ENCODE measurements at regions not wholly inside any gene's neighbourhood (a gene's known extent, or its start where the extent isn't known, plus 50 kb on each side); places are given as distances from the start of the nearest gene placed in this dataset.

- ChIA-PET CTCF (interaction anchor here (0.6 kb wide), 1 partner anchor 166 kb away, joined by 3 read pairs; no protein-coding TSS in a partner anchor), POLR2A (no interaction called here)
These were observed 151.1 kb downstream of the KLF12 start for GRCh38 chr13:73983109-73983508.

- CTCF ChIA-PET, result no interaction called here
- POLR2A ChIA-PET, result no interaction called here
These were observed 152.6 kb downstream of the KLF12 start for GRCh38 chr13:73981595-73981994.

- CTCF ChIA-PET, result interaction anchor here (1.6 kb wide), 1 partner anchor 9 kb away, joined by 3 read pairs; no protein-coding TSS in a partner anchor
- POLR2A ChIA-PET, result no interaction called here
These were observed 158.4 kb downstream of the KLF12 start for GRCh38 chr13:73975767-73976166.

GRCh38 chr13:73974051-73974450 lies 160.2 kb downstream of the KLF12 start:
- CTCF ChIA-PET, result no interaction called here
- POLR2A ChIA-PET, result no interaction called here

- ChIA-PET CTCF (no interaction called here), POLR2A (no interaction called here)
These were observed 161.0 kb downstream of the KLF12 start for GRCh38 chr13:73973156-73973555.

GRCh38 chr13:73972545-73972944 lies 161.7 kb downstream of the KLF12 start:
- CTCF ChIA-PET, result no interaction called here
- POLR2A ChIA-PET, result no interaction called here

GRCh38 chr13:73971481-73971880 lies 162.7 kb downstream of the KLF12 start:
- POLR2A ChIA-PET, result no interaction called here

GRCh38 chr13:73970421-73971055 lies 163.7 kb downstream of the KLF12 start:
- POLR2A ChIA-PET, result no interaction called here
- CTCF ChIA-PET, result interaction anchor here (0.6 kb wide), 1 partner anchor 23 kb away, joined by 3 read pairs; no protein-coding TSS in a partner anchor

More at GRCh38 chr13:73971481-73971880, 162.7 kb downstream of the KLF12 start:
- CTCF ChIA-PET, result no interaction called here

- ChIA-PET CTCF (interaction anchor here (0.9 kb wide), 1 partner anchor 13 kb away, joined by 3 read pairs; no protein-coding TSS in a partner anchor), POLR2A (no interaction called here)
These were observed 166.6 kb downstream of the KLF12 start for GRCh38 chr13:73967397-73968165.

- CTCF ChIA-PET, result interaction anchor here (0.9 kb wide), 1 partner anchor 15 kb away, joined by 3 read pairs; no protein-coding TSS in a partner anchor
- POLR2A ChIA-PET, result no interaction called here
These were observed 167.9 kb downstream of the KLF12 start for GRCh38 chr13:73966331-73966730.

GRCh38 chr13:73962284-73962683 lies 171.9 kb downstream of the KLF12 start:
- CTCF ChIA-PET, result no interaction called here

GRCh38 chr13:73961181-73961580 lies 173.0 kb downstream of the KLF12 start:
- CTCF ChIA-PET, result no interaction called here
- POLR2A ChIA-PET, result no interaction called here

More at GRCh38 chr13:73962284-73962683, 171.9 kb downstream of the KLF12 start:
- POLR2A ChIA-PET, result no interaction called here

GRCh38 chr13:73960474-73960873 lies 173.7 kb downstream of the KLF12 start:
- CTCF ChIA-PET, result no interaction called here
- POLR2A ChIA-PET, result no interaction called here

- CTCF ChIA-PET, result no interaction called here
- POLR2A ChIA-PET, result no interaction called here
These were observed 175.4 kb downstream of the KLF12 start for GRCh38 chr13:73958657-73959397.

- ChIA-PET POLR2A (no interaction called here), CTCF (no interaction called here)
These were observed 176.3 kb downstream of the KLF12 start for GRCh38 chr13:73957889-73958288.

GRCh38 chr13:73956795-73957408 lies 177.3 kb downstream of the KLF12 start:
- POLR2A ChIA-PET, result no interaction called here

GRCh38 chr13:73955977-73956500 lies 178.2 kb downstream of the KLF12 start:
- ChIA-PET CTCF (no interaction called here), POLR2A (no interaction called here)

More at GRCh38 chr13:73956795-73957408, 177.3 kb downstream of the KLF12 start:
- CTCF ChIA-PET, result no interaction called here

GRCh38 chr13:73954808-73955207 lies 179.4 kb downstream of the KLF12 start:
- ChIA-PET CTCF (no interaction called here), POLR2A (no interaction called here)

GRCh38 chr13:73952648-73953047 lies 181.6 kb downstream of the KLF12 start:
- CTCF ChIA-PET, result interaction anchor here (1.1 kb wide), 1 partner anchor 111 kb away, joined by 3 read pairs; no protein-coding TSS in a partner anchor
- POLR2A ChIA-PET, result no interaction called here

Data from activated CD8-positive, alpha-beta memory T cell treated with anti-CD3 and anti-CD28 coated beads for 36 hours (primary cell).